D721Med (cell line): ENCODE measurements at regions not wholly inside any gene's neighbourhood (a gene's known extent, or its start where the extent isn't known, plus 50 kb on each side); places are given as distances from the start of the nearest gene placed in this dataset.

ENCODE experiments used
- DNase-seq: peaks from one replicate; pipeline ENCODE4 v3.0.0; 2011; ENCODE audit warnings: low spot score; ENCODE audit not compliant: insufficient read length
- FAIRE-seq: peaks from 2 replicates; lab custom pipeline; 2011; peaks lifted over from hg19 to GRCh38; lab: Jason Lieb, UNC
- TF ChIP-seq, protein P1 (sequence below): IDR thresholded peaks from 2 replicates; pipeline ENCODE4 v1.5.1; 2012; ENCODE audit warnings: mild to moderate bottlenecking, control low read depth; ENCODE audit not compliant: insufficient read depth; ENCODE audit errors: missing control alignments

DNA sequence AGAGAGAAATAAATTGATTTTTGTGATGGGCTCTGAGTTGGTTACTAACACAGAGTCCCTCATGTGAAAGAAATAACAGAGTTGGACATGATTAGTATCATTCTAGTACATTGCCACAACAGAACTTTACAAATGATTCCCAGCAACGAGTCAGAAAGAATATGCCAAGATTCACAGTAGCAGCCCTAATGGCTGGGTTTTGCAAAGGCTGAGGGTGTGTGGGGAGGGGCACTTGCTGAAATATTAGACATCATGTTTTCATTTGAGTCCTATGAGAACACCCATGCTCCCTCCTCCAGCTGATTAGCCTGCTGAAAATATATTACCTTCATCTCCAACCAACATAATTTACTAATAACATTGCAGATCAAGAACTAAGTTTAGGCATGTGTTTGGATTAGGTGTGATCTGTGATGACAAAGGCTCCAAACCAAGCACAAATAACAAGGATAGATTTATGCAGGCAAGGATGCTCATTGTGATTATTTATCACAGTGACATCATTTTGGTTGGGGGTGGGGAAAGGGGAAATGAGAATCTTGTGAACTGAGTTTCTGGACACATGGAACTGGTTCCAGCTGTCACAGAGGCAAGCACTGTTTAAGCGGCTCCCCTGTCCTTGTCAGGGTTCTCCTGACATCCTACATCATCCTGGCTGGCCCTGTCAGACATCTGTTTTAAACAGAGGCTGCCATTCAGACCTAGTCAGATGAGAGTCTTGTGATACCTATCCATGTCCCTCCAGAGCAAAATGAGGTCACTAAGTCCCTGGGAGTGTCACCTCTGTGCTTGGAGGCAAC, 205.8 kb upstream of the NCKAP5 start:
- no peak for DNase-seq
- FAIRE-seq, result no peak
- TF ChIP-seq, protein P1, sequence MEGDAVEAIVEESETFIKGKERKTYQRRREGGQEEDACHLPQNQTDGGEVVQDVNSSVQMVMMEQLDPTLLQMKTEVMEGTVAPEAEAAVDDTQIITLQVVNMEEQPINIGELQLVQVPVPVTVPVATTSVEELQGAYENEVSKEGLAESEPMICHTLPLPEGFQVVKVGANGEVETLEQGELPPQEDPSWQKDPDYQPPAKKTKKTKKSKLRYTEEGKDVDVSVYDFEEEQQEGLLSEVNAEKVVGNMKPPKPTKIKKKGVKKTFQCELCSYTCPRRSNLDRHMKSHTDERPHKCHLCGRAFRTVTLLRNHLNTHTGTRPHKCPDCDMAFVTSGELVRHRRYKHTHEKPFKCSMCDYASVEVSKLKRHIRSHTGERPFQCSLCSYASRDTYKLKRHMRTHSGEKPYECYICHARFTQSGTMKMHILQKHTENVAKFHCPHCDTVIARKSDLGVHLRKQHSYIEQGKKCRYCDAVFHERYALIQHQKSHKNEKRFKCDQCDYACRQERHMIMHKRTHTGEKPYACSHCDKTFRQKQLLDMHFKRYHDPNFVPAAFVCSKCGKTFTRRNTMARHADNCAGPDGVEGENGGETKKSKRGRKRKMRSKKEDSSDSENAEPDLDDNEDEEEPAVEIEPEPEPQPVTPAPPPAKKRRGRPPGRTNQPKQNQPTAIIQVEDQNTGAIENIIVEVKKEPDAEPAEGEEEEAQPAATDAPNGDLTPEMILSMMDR, result no peak

DNA sequence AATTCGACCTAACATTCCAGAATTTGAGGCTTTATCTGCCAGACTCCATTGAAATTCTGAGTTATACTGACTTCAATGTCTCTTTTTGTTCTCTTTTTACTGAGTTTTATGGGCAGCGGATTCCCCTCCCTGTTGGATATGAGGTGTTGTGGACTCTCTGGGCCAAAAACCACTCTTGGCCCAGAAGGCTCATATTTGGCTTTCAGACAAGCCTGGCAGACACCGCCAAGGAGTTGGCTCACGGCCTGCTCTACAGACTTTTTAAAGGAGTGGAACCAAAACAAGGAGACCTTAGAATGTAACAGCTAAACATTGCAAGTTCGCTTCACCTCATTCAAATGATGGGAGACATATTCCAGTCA, 206.4 kb upstream of the NCKAP5 start:
- no peak for FAIRE-seq
- TF ChIP-seq, protein P1, result no peak
- DNase-seq, result no peak

DNA sequence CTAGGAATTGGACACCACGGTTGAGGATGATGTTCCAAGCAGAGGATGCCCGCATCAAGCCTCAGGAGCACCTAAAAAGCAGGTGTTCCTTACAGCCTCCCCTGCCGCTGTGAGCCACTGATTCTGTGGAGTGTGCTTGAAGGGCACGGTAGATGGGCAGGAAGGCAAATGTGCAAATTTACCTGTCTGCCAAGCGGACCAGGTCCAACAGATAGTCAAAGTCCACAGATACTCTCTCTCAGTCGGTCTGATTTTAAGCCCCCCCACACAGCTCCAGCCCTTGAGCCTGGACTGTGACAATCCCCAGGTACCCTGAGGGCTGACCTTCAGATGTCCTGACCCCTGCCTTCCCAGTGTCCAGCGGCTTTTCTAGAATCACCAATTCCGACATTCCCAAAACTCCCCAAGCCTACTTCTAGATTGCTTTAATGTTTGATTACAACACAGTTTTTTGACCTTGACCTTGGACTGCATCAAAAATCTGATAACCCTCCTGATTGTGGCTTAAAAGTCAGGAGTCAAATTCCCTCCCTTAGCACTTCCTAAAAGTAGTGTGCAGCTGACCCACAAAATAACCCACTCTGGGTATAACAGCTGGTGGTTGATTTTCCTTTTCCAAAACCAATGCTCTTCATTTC, 208.8 kb upstream of the NCKAP5 start:
- TF ChIP-seq, protein P1, result no peak
- DNase-seq (no peak), FAIRE-seq (no peak)

DNA sequence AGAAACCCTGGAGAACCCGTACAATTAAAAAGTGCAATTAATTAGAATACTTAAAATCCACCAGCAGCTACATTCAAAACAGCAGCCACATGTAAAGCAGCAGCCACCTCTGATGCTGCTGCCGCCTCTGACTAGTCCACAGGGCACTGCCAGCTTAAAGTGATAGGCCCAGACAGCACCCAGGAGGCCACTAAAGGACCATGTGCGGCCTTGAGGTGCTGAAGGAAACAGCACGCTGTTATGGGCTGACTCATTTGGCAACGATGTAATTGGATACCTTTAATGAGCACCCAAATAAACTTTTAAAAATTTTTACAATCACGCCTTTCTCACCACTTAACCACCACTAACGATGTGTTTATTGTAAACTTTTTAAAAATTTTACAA, 209.3 kb upstream of the NCKAP5 start:
- no peak for DNase-seq
- TF ChIP-seq, protein P1, result no peak
- no peak for FAIRE-seq

DNA sequence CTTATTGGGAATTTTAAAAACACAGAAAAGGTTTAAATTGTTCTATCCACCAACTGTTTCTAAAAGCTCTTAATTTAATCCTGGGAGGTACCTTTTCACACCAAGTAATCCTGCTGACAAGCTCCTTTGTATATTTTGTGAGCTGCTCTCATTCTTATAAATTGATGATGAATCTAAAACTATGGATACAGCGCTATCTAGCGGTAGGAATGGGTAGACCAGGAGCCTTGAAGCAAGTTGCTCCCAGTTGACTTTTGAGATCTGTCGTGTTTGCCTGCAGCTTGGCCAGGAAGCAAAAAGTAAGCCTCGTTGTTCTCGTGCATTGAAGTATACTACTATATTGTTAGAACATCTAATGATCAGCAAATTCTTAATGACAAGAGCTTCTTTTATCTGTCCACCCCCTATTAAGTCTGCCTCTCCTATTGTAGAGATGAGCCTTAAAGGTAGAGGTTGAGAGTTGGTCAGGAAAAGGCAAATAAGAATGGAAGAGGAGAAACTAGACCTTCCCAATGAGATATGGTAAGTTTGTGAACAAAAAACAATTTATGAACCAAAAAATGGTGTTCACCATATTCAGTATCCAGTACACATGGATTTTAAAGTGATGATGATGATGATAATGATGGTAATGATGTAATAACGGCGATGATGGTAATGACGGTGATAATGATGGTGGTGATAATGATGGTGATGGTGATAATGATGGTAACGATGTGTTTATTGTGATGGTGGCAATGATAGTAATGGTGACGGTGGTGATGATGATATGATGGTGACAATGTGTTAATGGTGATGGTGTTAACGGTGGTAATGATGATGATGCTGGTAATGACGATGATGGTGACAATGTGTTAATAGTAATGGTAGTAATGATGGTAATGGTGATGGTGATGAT, 212.1 kb upstream of the NCKAP5 start:
- TF ChIP-seq, protein P1, result peak; percentile 92
- FAIRE-seq, result peak; percentile 86
- no peak for DNase-seq

DNA sequence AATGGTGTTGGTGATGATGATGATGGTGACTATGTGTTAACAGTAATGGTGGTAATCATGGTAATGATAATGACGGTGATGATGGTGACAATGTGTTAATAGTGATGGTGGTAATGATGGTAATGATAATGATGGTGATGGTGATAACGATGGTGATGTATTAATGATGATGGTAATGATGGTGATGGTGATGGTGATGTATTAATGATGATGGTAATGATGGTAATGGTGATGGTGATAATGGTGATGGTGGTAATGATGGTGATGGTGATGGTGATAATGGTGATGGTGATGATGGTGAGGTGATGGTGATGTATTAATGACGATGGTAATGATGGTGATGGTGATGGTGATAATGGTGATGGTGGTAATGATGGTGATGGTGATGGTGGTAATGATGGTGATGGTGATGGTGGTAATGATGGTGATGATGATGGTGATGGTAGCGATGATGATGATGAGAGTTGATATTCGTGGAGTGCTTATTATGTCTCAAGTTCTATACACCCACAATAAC, 212.8 kb upstream of the NCKAP5 start:
- TF ChIP-seq, protein P1, result no peak
- DNase-seq (no peak), FAIRE-seq (peak; percentile 79)
